Right lobe of liver (tissue), 6 donors: ENCODE measurements at regions not wholly inside any gene's neighbourhood (a gene's known extent, or its start where the extent isn't known, plus 50 kb on each side); places are given as distances from the start of the nearest gene placed in this dataset.
"Not testable (repeated sequence)": the region's sequence is repeated elsewhere in the genome, so short reads cannot be mapped to it uniquely, and the experiment has no call there.

Experiments used
- ATAC-seq, 4 donors: fragments of 200-7000 bp; cut with Tn5 transposase; one replicate each; pipeline ENCODE4 v1.9.1; 2020; ENCODE audit warnings: mild to moderate bottlenecking in 4 of 4, moderate library complexity in 4 of 4
- DNase-seq, 3 donors: peaks; one replicate each; pipeline ENCODE4 v3.0.0-alpha.2; 2020
- H3K27ac ChIP-seq, 3 donors: fragments of 200-600 bp; one replicate each; pipeline ENCODE4 v1.8.0; 2022
- H3K27me3 ChIP-seq, 2 donors: fragments of 200-600 bp; one replicate each; pipeline ENCODE4 v1.8.0; 2022
- H3K36me3 ChIP-seq, 4 donors: fragments of 200-600 bp; sonication (generic) in 1 of 4; one replicate each; pipeline versions ENCODE4 v1.5.1 to v1.8.0; 2017 to 2022; ENCODE audit warnings: control low read depth in 1 of 4
- H3K4me1 ChIP-seq, 4 donors: fragments of 200-600 bp; sonication (generic) in 1 of 4; one replicate each; pipeline versions ENCODE4 v1.5.1 to v1.8.0; 2017 to 2022; ENCODE audit warnings: control low read depth in 1 of 4
- H3K4me3 ChIP-seq, 3 donors: fragments of 200-600 bp; one replicate each; pipeline ENCODE4 v1.8.0; 2022
- H3K9me3 ChIP-seq, 4 donors: fragments of 200-600 bp; sonication (generic) in 1 of 4; one replicate each; pipeline versions ENCODE4 v1.5.1 to v1.8.0; 2017 to 2022; ENCODE audit warnings: control low read depth in 1 of 4
- CTCF ChIP-seq, 4 donors: fragments of 200-600 bp in 3 of 4; fragments of 450-650 bp in 1 of 4; IDR thresholded peaks; one replicate each; pipeline versions ENCODE4 v1.5.1 to v1.8.0; 2016 to 2022; ENCODE audit warnings: antibody characterized with exemption in 4 of 4, mild to moderate bottlenecking in 2 of 4
- POLR2A ChIP-seq: fragments of 450-650 bp; IDR thresholded peaks from one replicate; pipeline ENCODE4 v1.6.1; 2017; ENCODE audit warnings: antibody characterized with exemption, mild to moderate bottlenecking
- WGBS: methylation state at CpG from one replicate; pipeline ENCODE4 v1.1.6; 2018; ENCODE audit warnings: low coverage, low lambda C conversion rate; ENCODE audit not compliant: insufficient coverage; ENCODE audit errors: missing lambda C conversion rate; 5-methylcytosine and 5-hydroxymethylcytosine counted together
- intact Hi-C, 2 donors: fragments of 100-400 bp; cut with DNase I; formaldehyde crosslinking; loops; one replicate each; pipeline versions ENCODE4 v1.11.2 to v1.14.1; 2022
- donor health status: DM: no; HTN: yes; CAD: no.
- donor health status: DM: no; HTN: no; CAD: no.
- donor health status: DM: no; HTN: no; CAD: no.
- donor health status: DM: no; HTN: yes; CAD: no.
- donor health status: DM: no; HTN: yes; CAD: no.

DNA sequence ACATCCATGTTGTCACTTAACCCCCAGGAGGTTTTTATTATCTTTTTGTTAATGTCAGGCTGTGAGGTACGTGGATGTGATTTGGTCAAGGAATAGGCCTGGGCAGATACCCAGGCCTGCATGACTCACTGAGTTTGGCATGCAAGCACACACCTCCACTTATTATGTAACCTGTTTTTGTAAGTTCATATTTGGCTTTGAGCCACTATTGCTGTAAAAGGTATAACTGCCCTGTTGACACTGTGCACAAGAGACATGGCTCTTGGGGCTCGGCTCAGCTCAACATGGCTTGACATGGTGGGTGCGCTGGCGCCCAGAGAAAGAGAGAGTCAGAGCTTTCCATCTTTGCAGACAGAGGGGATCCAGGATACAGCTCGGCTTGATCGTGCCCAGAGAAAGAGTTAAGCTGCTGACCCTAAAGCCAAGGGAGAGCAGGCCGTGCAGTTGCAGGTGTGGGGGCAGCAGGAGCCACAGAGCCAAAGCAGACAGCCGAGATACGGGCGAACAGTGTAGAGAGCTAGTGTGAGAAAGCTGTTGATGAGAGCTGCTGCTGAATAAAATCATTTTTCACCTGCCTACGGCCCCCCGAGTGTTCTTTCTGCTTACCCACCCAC is 67.9 kb upstream of the UNC13C start:
- peak in 1 of 4 donors; percentile 55 for ATAC-seq
- DNase-seq = no peak
- WGBS = 60% methylated on average over 10 of the region's 12 CpGs

DNA sequence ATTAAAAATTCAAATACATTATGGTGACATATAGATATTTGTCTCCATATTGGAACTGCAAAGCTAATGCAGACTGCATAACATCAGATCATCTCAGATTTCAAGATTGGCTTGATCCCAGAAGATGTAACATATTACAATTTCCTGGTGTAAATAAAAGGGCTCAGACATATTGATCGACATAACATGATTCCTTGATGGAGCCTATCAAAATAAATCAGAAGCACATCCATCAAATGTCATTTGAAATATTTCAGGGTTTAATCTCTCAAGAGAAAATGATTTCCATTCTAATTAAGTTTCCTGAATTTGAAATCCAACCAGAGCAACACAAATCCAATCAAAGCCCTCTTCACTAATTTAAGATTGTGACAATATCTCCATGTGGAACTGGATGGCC is 75.1 kb upstream of the UNC13C start:
- H3K4me1 ChIP-seq = no peaks in the 10 kb centered on the region
- no peaks in the 10 kb centered on the region for H3K27me3 ChIP-seq
- H3K27ac ChIP-seq = no peak overlapping the region
- H3K9me3 ChIP-seq = no peaks in the 10 kb centered on the region
- TF ChIP-seq CTCF (IDR thresholded peaks at IDR 0.05) (no peak), POLR2A (no peak)
- DNase-seq (no peak), ATAC-seq (no peak)
- intact Hi-C loops = no loop called here
- H3K4me3 ChIP-seq = no peak overlapping the region
- no peaks in the 10 kb centered on the region for H3K36me3 ChIP-seq
- 73% methylated on average over 1 of the region's 1 CpG for WGBS

More for the DNA sequence above, 67.9 kb upstream of the UNC13C start:
- H3K36me3 ChIP-seq = no peaks in the 10 kb centered on the region
- no peak for TF ChIP-seq POLR2A
- intact Hi-C loops = no loop called here
- H3K27ac ChIP-seq = no peak overlapping the region
- H3K4me1 ChIP-seq = no peaks in the 10 kb centered on the region
- H3K4me3 ChIP-seq = no peak overlapping the region
- H3K27me3 ChIP-seq = no peaks in the 10 kb centered on the region
- H3K9me3 ChIP-seq = no peaks in the 10 kb centered on the region

DNA sequence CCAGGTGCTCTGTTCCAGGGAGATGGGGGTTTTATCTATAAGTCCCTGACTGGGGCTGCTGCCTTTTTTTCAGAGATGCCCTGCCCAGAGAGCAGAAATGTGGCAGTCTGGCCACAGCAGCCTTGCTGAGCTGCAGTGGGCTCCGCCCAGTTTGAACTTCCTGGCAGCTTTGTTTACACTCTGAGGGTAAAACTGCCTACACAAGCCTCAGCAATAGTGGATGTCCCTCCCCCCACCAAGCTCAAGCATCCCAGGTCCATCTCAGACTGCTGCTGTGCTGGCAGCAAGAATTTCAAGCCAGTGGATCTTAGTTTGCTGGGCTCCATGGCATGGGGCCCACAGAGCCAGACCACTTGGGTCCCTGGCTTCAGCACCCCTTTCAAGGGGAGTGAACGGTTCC is 84.8 kb upstream of the UNC13C start:
- DNase-seq, intact Hi-C loops, ATAC-seq: not testable (repeated sequence)

GRCh38 chr15:53891862-53892261 is 86.4 kb upstream of the UNC13C start:
- DNase-seq, H3K27ac ChIP-seq, H3K4me1 ChIP-seq, intact Hi-C loops, H3K9me3 ChIP-seq, H3K4me3 ChIP-seq, H3K36me3 ChIP-seq, ATAC-seq, H3K27me3 ChIP-seq: not testable (repeated sequence)
- peak in 3 of 4 donors; percentile 8 to 36 (median 16) for TF ChIP-seq CTCF (IDR thresholded peaks at IDR 0.05)
- WGBS = 55% methylated on average over 3 of the region's 3 CpGs

More for the DNA sequence above, 84.8 kb upstream of the UNC13C start:
- not testable (repeated sequence) for H3K4me1 ChIP-seq, H3K27me3 ChIP-seq, H3K9me3 ChIP-seq, H3K27ac ChIP-seq, H3K4me3 ChIP-seq, H3K36me3 ChIP-seq
- 44% methylated on average over 2 of the region's 2 CpGs for WGBS

DNA sequence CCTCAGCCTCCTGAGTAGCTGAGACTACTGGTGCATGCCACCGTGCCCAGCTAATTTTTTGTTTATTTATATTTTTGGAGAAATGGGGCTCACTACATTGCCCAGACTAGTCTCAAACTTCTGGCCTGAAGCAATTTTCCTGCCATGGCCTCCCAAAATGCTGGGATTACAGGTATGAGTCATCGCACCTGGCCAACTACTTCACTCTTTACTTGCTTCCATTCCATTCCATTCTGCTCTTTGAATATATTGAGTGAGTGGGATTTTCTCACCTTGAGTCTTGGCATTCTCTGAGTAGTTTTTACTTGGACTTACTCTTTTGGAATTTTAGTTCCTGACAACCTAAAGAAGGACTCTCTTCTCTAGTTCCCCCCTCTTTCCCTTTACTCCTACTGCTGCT is 93.8 kb upstream of the UNC13C start:
- ATAC-seq = no peak
- WGBS = 76% methylated on average over 2 of the region's 2 CpGs
- TF ChIP-seq POLR2A (no peak), CTCF (IDR thresholded peaks at IDR 0.05) (no peak)

GRCh38 chr15:53882311-53882710 is 95.9 kb upstream of the UNC13C start:
- Histone ChIP-seq H3K4me1 (no peaks in the 10 kb centered on the region), H3K9me3 (no peaks in the 10 kb centered on the region), H3K27ac (no peak overlapping the region), H3K27me3 (no peaks in the 10 kb centered on the region), H3K4me3 (no peak overlapping the region), H3K36me3 (no peaks in the 10 kb centered on the region)
- intact Hi-C loops = no loop called here
- WGBS = 42% methylated on average over 1 of the region's 1 CpG
- no peak for DNase-seq
- ATAC-seq = no peak
- TF ChIP-seq POLR2A (no peak), CTCF (IDR thresholded peaks at IDR 0.05) (no peak)

More for the DNA sequence above, 93.8 kb upstream of the UNC13C start:
- Histone ChIP-seq H3K27ac (no peak overlapping the region), H3K36me3 (no peaks in the 10 kb centered on the region), H3K9me3 (no peaks in the 10 kb centered on the region), H3K4me3 (no peak overlapping the region), H3K4me1 (no peaks in the 10 kb centered on the region), H3K27me3 (no peaks in the 10 kb centered on the region)
- intact Hi-C loops = no loop called here
- no peak for DNase-seq
